ENCODE measurements at regions not wholly inside any gene's neighbourhood (a gene's known extent, or its start where the extent isn't known, plus 50 kb on each side); places are given as distances from the start of the nearest gene placed in this dataset.
A peak's percentile ranks its signal among the peaks of the same experiment; 100 is the strongest.

GRCh38 chr3:178041931-178042330 is 494.3 kb upstream of the KCNMB2 start:
- CTCF ChIA-PET = no interaction called here
- H3K9me3 ChIP-seq (ENCODE audit: insufficient read depth, low read depth) = 0 out of 2 replicates have a peak, but pooled peaks cover 6% of the 10 kb centered on the region
- no peaks in the 10 kb centered on the region for H3F3A ChIP-seq (ENCODE audit: insufficient read depth, low read depth)
- H3K4me3 ChIP-seq = no peak overlapping the region
- no TSS peak for BruUV-seq (replicated peaks)
- TF ChIP-seq EZH2 (IDR thresholded peaks at IDR 0.05; ENCODE audit: low read depth) (no peak), CTCF (conservative IDR thresholded peaks at IDR 0.05) (no peak)
- no peaks in the 10 kb centered on the region for H4K20me1 ChIP-seq (ENCODE audit: insufficient read depth)
- H3K79me2 ChIP-seq (ENCODE audit: low read depth) = no peaks in the 10 kb centered on the region
- intact Hi-C loops (cut with micrococcal nuclease; ENCODE audit: unreplicated experiment) = no loop called here
- no peaks in the 10 kb centered on the region for H3K27me3 ChIP-seq (ENCODE audit: insufficient read depth, low read depth)
- no peaks in the 10 kb centered on the region; the same call in 1 of the 2 replicates for H3K9me2 ChIP-seq (ENCODE audit: insufficient read depth)
- no peak for DNase-seq
- H3K4me1 ChIP-seq (replicated peaks; ENCODE audit: insufficient read depth) = no peaks in the 10 kb centered on the region
- no peak overlapping the region for H3K4me2 ChIP-seq
- H2AFZ ChIP-seq = peak overlapping the region; percentile 47; the same call in 1 of the 2 replicates
- POLR2A ChIA-PET (ENCODE audit: unreplicated experiment) = no interaction called here
- no peaks in the 10 kb centered on the region for H3K36me3 ChIP-seq (ENCODE audit: low read depth)
- H3K27ac ChIP-seq = no peak overlapping the region

- no peak for TF ChIP-seq CTCF (conservative IDR thresholded peaks at IDR 0.05)
- TF ChIP-seq EZH2 (IDR thresholded peaks at IDR 0.05; ENCODE audit: low read depth) = no peak
- Histone ChIP-seq H3K27me3 (ENCODE audit: insufficient read depth, low read depth) (no peaks in the 10 kb centered on the region), H3K9me2 (ENCODE audit: insufficient read depth) (no peaks in the 10 kb centered on the region; the same call in 1 of the 2 replicates), H3K4me1 (replicated peaks; ENCODE audit: insufficient read depth) (no peaks in the 10 kb centered on the region), H3K27ac (no peak overlapping the region), H4K20me1 (ENCODE audit: insufficient read depth) (no peaks in the 10 kb centered on the region), H3K79me2 (ENCODE audit: low read depth) (no peaks in the 10 kb centered on the region), H3K36me3 (ENCODE audit: low read depth) (no peaks in the 10 kb centered on the region), H3K4me2 (no peak overlapping the region), H2AFZ (no peak overlapping the region), H3K9me3 (ENCODE audit: insufficient read depth, low read depth) (0 out of 2 replicates have a peak, but pooled peaks cover 6% of the 10 kb centered on the region), H3K4me3 (no peak overlapping the region), H3F3A (ENCODE audit: insufficient read depth, low read depth) (no peaks in the 10 kb centered on the region)
- CTCF ChIA-PET = no interaction called here
- DNase-seq = no peak
- intact Hi-C loops (cut with micrococcal nuclease; ENCODE audit: unreplicated experiment) = no loop called here
- BruUV-seq (replicated peaks) = no TSS peak
- POLR2A ChIA-PET (ENCODE audit: unreplicated experiment) = no interaction called here
Measured at GRCh38 chr3:178042376-178042775, 493.9 kb upstream of the KCNMB2 start.

GRCh38 chr3:178043084-178043483 is 493.2 kb upstream of the KCNMB2 start:
- H3K27ac ChIP-seq = no peak overlapping the region
- no peaks in the 10 kb centered on the region for H3K27me3 ChIP-seq (ENCODE audit: insufficient read depth, low read depth)
- H3K79me2 ChIP-seq (ENCODE audit: low read depth) = no peaks in the 10 kb centered on the region
- no peak overlapping the region for H3K4me2 ChIP-seq
- intact Hi-C loops (cut with micrococcal nuclease; ENCODE audit: unreplicated experiment) = no loop called here
- no peak overlapping the region for H3K4me3 ChIP-seq
- no peak overlapping the region for H2AFZ ChIP-seq
- H3K9me2 ChIP-seq (ENCODE audit: insufficient read depth) = no peaks in the 10 kb centered on the region; the same call in 1 of the 2 replicates
- H3K9me3 ChIP-seq (ENCODE audit: insufficient read depth, low read depth) = 0 out of 2 replicates have a peak, but pooled peaks cover 6% of the 10 kb centered on the region
- no peaks in the 10 kb centered on the region for H4K20me1 ChIP-seq (ENCODE audit: insufficient read depth)
- no peaks in the 10 kb centered on the region for H3F3A ChIP-seq (ENCODE audit: insufficient read depth, low read depth)
- ChIA-PET CTCF (no interaction called here), POLR2A (ENCODE audit: unreplicated experiment) (no interaction called here)
- no peak for TF ChIP-seq CTCF (conservative IDR thresholded peaks at IDR 0.05)
- no peak for TF ChIP-seq EZH2 (IDR thresholded peaks at IDR 0.05; ENCODE audit: low read depth)
- BruUV-seq (replicated peaks) = no TSS peak
- H3K4me1 ChIP-seq (replicated peaks; ENCODE audit: insufficient read depth) = no peaks in the 10 kb centered on the region
- no peak for DNase-seq
- no peaks in the 10 kb centered on the region for H3K36me3 ChIP-seq (ENCODE audit: low read depth)

Data from PC-9 (cell line).